Sigmoid colon (tissue), 4 donors: ENCODE measurements at regions not wholly inside any gene's neighbourhood (a gene's known extent, or its start where the extent isn't known, plus 50 kb on each side); places are given as distances from the start of the nearest gene placed in this dataset.

Experiments used
- POLR2A ChIP-seq, 2 donors: fragments of 450-650 bp; IDR thresholded peaks; one replicate each; pipeline ENCODE4 v1.6.1; 2016; ENCODE audit warnings: antibody characterized with exemption in 2 of 2, mild to moderate bottlenecking in 2 of 2, moderate library complexity in 2 of 2
- POLR2AphosphoS5 ChIP-seq, 4 donors: sonication (generic); formaldehyde crosslinking; IDR thresholded peaks; one replicate each; pipeline ENCODE4 v1.6.1; 2017; ENCODE audit warnings: antibody characterized with exemption in 4 of 4
- TF ChIP-seq, protein P1 (sequence below), 4 experiments: fragments of 450-650 bp in 3 of 4; fragments of 200-600 bp in 1 of 4; IDR thresholded peaks; one replicate each; pipeline ENCODE4 v1.5.1; 2016 to 2019; ENCODE audit warnings: antibody characterized with exemption in 4 of 4, mild to moderate bottlenecking in 3 of 4, moderate library complexity in 2 of 4

DNA sequence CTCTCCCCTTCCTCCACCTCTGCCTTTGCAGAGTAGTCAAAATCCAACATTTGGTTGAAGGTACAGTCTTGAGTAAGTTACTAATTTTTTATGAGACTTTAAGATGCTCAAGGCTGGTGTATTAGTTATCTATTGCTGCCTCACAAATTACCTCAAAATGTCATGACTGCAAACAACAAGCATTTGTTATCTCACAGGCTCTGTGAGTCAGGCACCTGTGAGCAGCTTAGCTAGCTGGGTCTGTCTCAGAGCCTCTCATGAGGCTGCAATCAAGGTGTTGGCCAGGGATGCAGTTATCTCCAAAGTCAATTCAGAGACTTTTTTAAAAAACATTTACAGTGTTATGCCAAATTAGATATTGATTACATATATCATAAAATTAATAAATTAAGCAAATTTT is 371.3 kb upstream of the RGMB start:
- TF ChIP-seq, protein P1, sequence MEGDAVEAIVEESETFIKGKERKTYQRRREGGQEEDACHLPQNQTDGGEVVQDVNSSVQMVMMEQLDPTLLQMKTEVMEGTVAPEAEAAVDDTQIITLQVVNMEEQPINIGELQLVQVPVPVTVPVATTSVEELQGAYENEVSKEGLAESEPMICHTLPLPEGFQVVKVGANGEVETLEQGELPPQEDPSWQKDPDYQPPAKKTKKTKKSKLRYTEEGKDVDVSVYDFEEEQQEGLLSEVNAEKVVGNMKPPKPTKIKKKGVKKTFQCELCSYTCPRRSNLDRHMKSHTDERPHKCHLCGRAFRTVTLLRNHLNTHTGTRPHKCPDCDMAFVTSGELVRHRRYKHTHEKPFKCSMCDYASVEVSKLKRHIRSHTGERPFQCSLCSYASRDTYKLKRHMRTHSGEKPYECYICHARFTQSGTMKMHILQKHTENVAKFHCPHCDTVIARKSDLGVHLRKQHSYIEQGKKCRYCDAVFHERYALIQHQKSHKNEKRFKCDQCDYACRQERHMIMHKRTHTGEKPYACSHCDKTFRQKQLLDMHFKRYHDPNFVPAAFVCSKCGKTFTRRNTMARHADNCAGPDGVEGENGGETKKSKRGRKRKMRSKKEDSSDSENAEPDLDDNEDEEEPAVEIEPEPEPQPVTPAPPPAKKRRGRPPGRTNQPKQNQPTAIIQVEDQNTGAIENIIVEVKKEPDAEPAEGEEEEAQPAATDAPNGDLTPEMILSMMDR (IDR thresholded peaks at IDR 0.05): no peak
- TF ChIP-seq POLR2AphosphoS5 (IDR thresholded peaks at IDR 0.05): no peak
- no peak for TF ChIP-seq POLR2A (IDR thresholded peaks at IDR 0.05)
